ENCODE measurements at regions not wholly inside any gene's neighbourhood (a gene's known extent, or its start where the extent isn't known, plus 50 kb on each side); places are given as distances from the start of the nearest gene placed in this dataset.

- TF ChIP-seq EZH2phosphoT487 (IDR thresholded peaks at IDR 0.05; ENCODE audit: low read depth) (no peak), CTCF (IDR thresholded peaks at IDR 0.05; ENCODE audit: low read depth, low read length) (no peak)
Observed at GRCh38 chr17:14768923-14769322, 468.0 kb downstream of the HS3ST3B1 start.
